ENCODE measurements at regions not wholly inside any gene's neighbourhood (a gene's known extent, or its start where the extent isn't known, plus 50 kb on each side); places are given as distances from the start of the nearest gene placed in this dataset.
"Not testable (repeated sequence)": the region's sequence is repeated elsewhere in the genome, so short reads cannot be mapped to it uniquely, and the experiment has no call there.

- not testable (repeated sequence) for TF ChIP-seq CTCF (IDR thresholded peaks at IDR 0.05 in 4 of 5, conservative IDR thresholded peaks at IDR 0.05 in 1 of 5); POLR2A (IDR thresholded peaks at IDR 0.05)
Observed at GRCh38 chr21:35271344-35272118, 222.4 kb upstream of the RUNX1 start.
